ENCODE measurements at regions not wholly inside any gene's neighbourhood (a gene's known extent, or its start where the extent isn't known, plus 50 kb on each side); places are given as distances from the start of the nearest gene placed in this dataset.

DNA sequence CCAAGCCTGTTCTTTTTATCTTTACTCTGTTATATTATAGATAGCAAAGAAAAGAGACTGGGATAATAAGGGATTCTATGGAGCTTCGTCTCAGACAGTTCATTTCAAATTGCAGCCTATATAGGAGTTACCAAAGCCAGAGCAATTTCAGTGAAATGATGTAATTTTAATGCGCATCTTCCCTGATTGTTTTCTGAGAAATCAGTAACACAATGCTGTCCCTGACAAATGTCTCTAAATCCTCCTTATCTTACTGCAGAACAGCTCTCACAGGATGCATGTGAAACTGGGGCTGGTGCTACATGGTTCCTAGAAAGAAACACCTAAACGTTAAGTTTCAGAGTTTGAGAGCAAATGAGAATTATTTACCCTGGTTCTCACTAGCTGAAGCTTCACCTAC, 467.9 kb upstream of the ANO3 start:
- DNase-seq (ENCODE audit: low read depth in 1 of 2, low spot score in 2 of 2): no peak
- Histone ChIP-seq H3K4me1 (replicated peaks) (no peaks in the 10 kb centered on the region), H3K4me3 (no peak overlapping the region), H3K27me3 (replicated peaks) (no peaks in the 10 kb centered on the region), H3K36me3 (no peaks in the 10 kb centered on the region), H3K9me3 (replicated peaks) (0 out of 2 replicates have a peak, but pooled peaks cover 3% of the 10 kb centered on the region), H3K27ac (no peak overlapping the region)

DNA sequence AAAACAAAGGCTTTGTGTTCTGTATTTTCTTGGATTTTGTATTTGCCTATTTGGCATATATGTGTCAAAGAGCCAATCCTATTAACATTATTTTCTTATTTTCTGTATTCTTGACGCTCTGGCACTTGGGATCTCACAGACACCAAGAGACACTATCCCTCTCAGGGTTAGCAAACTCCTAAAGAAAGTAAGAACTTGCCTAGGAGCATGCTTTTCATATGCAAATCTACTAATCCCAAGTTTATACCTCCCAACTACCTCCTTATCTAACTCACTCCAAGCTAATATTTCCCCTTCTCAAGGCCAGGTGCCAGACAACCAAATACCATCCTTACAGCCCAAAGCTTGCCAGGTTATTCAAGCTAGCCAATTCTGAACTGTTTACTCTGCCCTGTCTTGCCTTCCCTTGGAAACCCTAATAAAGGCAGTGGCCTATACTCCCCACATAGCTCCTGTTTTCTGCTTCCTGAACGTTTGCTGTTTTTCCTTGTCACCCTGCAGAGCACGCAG, 455.4 kb upstream of the ANO3 start:
- H3K4me1 ChIP-seq (replicated peaks): no peaks in the 10 kb centered on the region
- no peaks in the 10 kb centered on the region for H3K27me3 ChIP-seq (replicated peaks)
- no peak overlapping the region for H3K27ac ChIP-seq
- no peak for DNase-seq (ENCODE audit: low read depth in 1 of 2, low spot score in 2 of 2)
- H3K9me3 ChIP-seq (replicated peaks): no peaks in the 10 kb centered on the region
- no peaks in the 10 kb centered on the region for H3K36me3 ChIP-seq
- H3K4me3 ChIP-seq: no peak overlapping the region

DNA sequence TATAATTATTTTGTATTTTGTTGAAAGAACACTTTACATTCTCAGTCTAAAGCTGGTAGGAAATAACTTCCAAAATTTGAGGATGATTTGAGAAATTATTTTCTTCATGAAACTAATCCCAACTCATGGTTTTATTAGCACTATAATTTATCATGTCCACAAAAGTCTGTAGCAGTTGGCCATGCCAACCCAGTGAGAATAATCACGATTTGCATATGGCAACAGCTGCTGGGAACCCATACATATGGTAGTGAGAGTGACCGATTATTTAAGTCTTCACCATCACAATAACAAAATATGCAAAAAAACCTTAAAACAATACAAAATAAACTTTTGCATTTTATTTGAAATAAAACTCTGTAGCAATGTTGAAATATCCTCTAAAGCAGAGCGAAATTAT, 445.9 kb upstream of the ANO3 start:
- H3K36me3 ChIP-seq: no peaks in the 10 kb centered on the region
- no peak overlapping the region for H3K27ac ChIP-seq
- no peaks in the 10 kb centered on the region for H3K27me3 ChIP-seq (replicated peaks)
- 0 out of 2 replicates have a peak, but pooled peaks cover 3% of the 10 kb centered on the region for H3K9me3 ChIP-seq (replicated peaks)
- no peak overlapping the region for H3K4me3 ChIP-seq
- DNase-seq (ENCODE audit: low read depth in 1 of 2, low spot score in 2 of 2): no peak
- no peaks in the 10 kb centered on the region for H3K4me1 ChIP-seq (replicated peaks)

DNA sequence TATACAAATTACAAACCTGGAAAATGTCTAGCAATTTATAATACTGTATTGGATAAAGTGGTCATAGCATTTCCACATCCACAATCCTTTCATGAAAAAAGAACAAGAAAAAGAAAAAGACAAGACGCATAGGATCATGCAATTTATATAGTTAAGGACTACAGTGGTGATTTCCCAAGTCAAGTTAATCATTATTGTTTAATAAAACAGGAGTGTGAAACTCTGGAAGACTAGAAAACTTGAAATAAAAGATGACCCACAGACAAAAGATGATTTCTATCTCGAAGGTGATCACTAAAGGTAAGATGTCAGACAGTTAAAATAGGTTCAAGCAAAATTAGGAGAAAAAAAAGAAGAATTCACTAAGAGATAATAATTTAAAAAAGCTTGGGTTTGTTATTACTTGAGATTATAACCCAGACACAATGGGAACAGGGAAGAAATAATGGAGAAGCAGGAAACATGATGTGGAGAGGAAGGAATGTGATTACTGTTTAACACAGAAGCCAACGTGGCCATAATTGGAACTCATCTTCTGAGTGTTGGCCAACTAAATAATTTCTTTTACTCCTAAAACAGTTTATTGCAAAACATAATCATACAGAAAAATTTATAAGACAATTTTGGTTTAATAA, 441.2 kb upstream of the ANO3 start:
- Histone ChIP-seq H3K9me3 (replicated peaks) (0 out of 2 replicates have a peak, but pooled peaks cover 3% of the 10 kb centered on the region), H3K27ac (no peak overlapping the region), H3K4me3 (no peak overlapping the region), H3K4me1 (replicated peaks) (no peaks in the 10 kb centered on the region), H3K36me3 (no peaks in the 10 kb centered on the region), H3K27me3 (replicated peaks) (no peaks in the 10 kb centered on the region)
- DNase-seq (ENCODE audit: low read depth in 1 of 2, low spot score in 2 of 2): no peak

DNA sequence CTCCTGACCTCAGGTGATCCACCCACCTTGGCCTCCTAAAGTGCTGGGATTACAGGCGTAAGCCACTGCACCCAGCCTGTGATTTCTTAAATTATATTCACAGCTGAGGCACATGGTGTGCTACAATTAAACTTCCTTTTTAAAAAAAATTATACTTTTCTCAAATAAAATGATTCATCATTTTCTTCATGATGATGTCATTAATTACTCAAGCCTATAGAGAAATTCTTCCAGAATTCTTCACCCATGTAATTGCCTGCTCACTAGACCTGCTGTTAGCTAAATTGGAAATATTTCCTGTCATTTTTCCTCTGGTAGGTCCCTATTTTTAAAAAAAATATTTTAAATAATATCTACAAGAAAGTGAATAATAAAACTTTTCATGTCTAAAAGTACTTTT, 440.0 kb upstream of the ANO3 start:
- Histone ChIP-seq H3K36me3 (no peaks in the 10 kb centered on the region), H3K27ac (no peak overlapping the region), H3K4me3 (no peak overlapping the region), H3K4me1 (replicated peaks) (no peaks in the 10 kb centered on the region), H3K9me3 (replicated peaks) (0 out of 2 replicates have a peak, but pooled peaks cover 3% of the 10 kb centered on the region), H3K27me3 (replicated peaks) (no peaks in the 10 kb centered on the region)
- DNase-seq (ENCODE audit: low read depth in 1 of 2, low spot score in 2 of 2): no peak

DNA sequence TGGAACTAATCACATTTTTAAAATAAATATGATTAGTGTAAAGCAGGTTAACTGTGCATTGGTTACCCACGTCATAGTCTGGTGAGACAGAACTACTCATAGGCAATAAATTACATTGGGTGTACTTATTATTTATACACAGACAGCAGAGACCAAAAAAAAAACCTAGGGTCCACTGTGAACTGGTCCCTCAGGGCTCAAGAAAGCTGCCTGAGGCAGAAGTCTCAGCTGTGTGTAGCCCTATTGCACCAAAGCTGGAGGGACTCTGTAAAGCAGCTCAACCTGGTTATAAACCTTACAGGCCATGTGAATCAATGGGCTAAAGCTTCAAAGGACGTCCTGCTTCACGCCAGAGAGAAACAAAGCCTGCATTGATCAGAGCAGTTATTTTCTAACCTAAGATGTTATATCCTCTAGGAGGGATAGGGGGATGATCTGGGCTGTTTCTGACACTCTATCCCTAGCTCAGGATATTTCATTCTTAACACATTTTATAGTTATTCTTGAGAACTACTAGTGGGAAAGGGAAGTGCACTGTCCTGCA, 432.2 kb upstream of the ANO3 start:
- Histone ChIP-seq H3K27me3 (replicated peaks) (no peaks in the 10 kb centered on the region), H3K4me3 (no peak overlapping the region), H3K4me1 (replicated peaks) (no peaks in the 10 kb centered on the region), H3K27ac (no peak overlapping the region), H3K36me3 (no peaks in the 10 kb centered on the region), H3K9me3 (replicated peaks) (no peaks in the 10 kb centered on the region)
- DNase-seq (ENCODE audit: low read depth in 1 of 2, low spot score in 2 of 2): no peak

DNA sequence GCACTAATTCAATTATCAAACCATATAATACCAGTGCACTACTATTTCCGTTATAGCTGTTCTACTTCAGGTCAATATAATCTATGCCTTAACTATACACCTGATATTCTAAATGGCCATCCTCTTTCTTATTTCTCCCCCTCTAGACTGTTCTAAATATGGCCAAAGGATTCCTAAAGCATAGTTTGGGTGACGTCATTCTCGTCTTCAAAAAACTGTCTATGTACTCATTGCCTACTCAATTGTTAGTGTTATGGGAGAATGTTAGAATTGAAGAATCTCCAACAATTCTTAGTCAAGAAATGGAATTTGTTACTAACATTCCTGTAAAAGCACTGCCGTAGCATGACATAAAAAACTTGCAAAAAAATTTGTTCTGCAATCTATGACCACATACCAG, 431.1 kb upstream of the ANO3 start:
- Histone ChIP-seq H3K36me3 (no peaks in the 10 kb centered on the region), H3K4me1 (replicated peaks) (no peaks in the 10 kb centered on the region), H3K27me3 (replicated peaks) (no peaks in the 10 kb centered on the region), H3K4me3 (no peak overlapping the region), H3K27ac (no peak overlapping the region), H3K9me3 (replicated peaks) (no peaks in the 10 kb centered on the region)
- no peak for DNase-seq (ENCODE audit: low read depth in 1 of 2, low spot score in 2 of 2)

DNA sequence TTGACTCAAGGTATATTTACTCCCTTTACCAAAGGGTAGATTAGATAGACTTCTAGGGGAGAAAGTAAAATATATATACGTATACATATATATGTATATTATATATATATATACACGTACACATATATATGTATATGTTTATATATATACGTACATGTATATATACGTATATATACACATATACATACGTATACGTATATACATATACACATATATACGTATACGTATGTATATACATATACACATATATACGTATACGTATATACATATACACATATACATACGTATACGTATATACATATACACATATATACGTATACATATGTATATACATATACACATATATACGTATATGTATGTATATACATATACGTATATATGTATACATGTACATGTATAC, 430.5 kb upstream of the ANO3 start:
- Histone ChIP-seq H3K4me1 (replicated peaks) (no peaks in the 10 kb centered on the region), H3K27ac (no peak overlapping the region), H3K36me3 (no peaks in the 10 kb centered on the region), H3K27me3 (replicated peaks) (no peaks in the 10 kb centered on the region), H3K4me3 (no peak overlapping the region), H3K9me3 (replicated peaks) (no peaks in the 10 kb centered on the region)
- DNase-seq (ENCODE audit: low read depth in 1 of 2, low spot score in 2 of 2): no peak

DNA sequence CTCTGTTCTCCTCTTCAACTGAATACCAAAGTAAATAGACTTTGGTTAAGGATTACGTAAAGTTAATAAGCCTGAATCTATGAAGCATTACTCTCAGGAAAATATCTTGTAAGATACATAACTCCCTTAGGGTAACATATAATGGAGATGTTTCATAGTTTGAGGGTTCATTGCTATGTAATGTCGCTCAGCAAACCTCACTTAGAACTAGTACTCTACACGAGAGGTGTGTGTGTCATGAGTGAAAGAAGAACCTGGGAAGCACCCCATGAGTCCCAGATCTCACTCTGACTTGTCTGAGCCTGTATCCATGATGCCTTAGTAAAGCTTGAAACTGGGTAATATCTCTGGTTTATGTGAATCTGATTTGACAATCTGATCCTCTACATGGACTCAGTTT, 429.5 kb upstream of the ANO3 start:
- H3K4me3 ChIP-seq: no peak overlapping the region
- DNase-seq (ENCODE audit: low read depth in 1 of 2, low spot score in 2 of 2): no peak
- no peaks in the 10 kb centered on the region for H3K9me3 ChIP-seq (replicated peaks)
- no peaks in the 10 kb centered on the region for H3K36me3 ChIP-seq
- H3K4me1 ChIP-seq (replicated peaks): no peaks in the 10 kb centered on the region
- H3K27me3 ChIP-seq (replicated peaks): no peaks in the 10 kb centered on the region
- no peak overlapping the region for H3K27ac ChIP-seq

DNA sequence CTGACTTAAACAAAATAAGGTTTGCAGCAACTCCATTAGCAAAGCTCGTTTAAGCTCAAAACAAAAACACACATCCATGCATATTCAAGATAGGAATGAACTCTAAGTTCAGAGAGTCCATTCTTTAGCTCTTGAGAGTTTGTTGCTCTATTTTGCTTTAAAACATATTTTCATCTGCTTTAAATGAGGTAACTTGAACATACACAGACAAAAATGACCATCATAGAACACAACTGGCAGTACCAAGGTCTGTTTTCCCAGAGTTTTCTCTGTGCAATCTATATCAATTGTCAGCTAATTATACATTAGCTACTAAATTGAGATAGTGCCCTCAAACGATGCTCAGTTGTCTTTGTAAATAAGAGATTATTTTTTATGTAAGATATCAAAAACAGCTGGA, 423.2 kb upstream of the ANO3 start:
- H3K4me1 ChIP-seq (replicated peaks): no peaks in the 10 kb centered on the region
- no peaks in the 10 kb centered on the region for H3K27me3 ChIP-seq (replicated peaks)
- H3K9me3 ChIP-seq (replicated peaks): no peaks in the 10 kb centered on the region

DNA sequence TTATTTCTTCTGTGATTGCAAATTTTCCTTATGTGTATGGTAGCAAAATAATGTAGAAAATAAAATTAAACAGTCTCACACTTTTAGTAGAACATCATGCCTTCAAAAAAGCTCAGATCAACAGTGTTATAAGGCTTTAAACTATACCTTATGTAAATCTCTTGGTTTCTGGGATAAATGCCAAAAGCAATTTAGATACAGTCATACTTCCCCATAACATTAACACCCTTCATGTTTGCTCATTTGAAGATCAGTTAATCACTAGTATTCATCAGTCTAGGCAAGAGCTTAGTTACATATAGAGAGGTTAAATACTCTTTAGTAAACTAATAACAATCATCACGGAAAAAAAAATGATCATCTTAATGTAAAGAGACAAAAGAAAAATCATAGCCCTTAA, 421.8 kb upstream of the ANO3 start:
- Histone ChIP-seq H3K36me3 (no peaks in the 10 kb centered on the region), H3K9me3 (replicated peaks) (no peaks in the 10 kb centered on the region), H3K4me1 (replicated peaks) (no peaks in the 10 kb centered on the region), H3K4me3 (no peak overlapping the region), H3K27me3 (replicated peaks) (no peaks in the 10 kb centered on the region), H3K27ac (no peak overlapping the region)
- no peak for DNase-seq (ENCODE audit: low read depth in 1 of 2, low spot score in 2 of 2)

More for the DNA sequence above, 423.2 kb upstream of the ANO3 start:
- H3K4me3 ChIP-seq: no peak overlapping the region
- H3K36me3 ChIP-seq: no peaks in the 10 kb centered on the region
- no peak overlapping the region for H3K27ac ChIP-seq
- DNase-seq (ENCODE audit: low read depth in 1 of 2, low spot score in 2 of 2): no peak

DNA sequence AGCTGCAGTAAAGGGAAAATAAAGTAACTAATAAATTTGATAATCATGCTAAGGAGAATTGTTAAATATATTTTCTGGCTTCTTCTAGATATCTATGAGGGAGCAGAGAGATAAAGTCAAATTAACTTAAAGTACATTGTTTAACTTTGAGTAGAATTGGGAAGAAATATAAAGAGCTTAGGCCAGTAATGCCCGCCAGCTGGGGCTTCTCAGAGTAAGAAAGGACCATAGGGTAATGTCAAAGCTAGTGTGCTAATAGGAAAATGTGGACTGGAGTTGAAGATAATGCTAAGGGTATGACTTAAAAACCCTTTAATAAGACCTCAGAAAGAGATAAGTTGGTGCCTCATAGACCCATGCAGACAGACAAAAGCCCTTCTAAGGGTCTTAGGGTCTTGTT, 411.6 kb upstream of the ANO3 start:
- H3K9me3 ChIP-seq (replicated peaks): no peaks in the 10 kb centered on the region
- no peaks in the 10 kb centered on the region for H3K27me3 ChIP-seq (replicated peaks)
- no peak overlapping the region for H3K27ac ChIP-seq
- no peaks in the 10 kb centered on the region for H3K36me3 ChIP-seq
- H3K4me3 ChIP-seq: no peak overlapping the region
- no peak for DNase-seq (ENCODE audit: low read depth in 1 of 2, low spot score in 2 of 2)
- no peaks in the 10 kb centered on the region for H3K4me1 ChIP-seq (replicated peaks)

DNA sequence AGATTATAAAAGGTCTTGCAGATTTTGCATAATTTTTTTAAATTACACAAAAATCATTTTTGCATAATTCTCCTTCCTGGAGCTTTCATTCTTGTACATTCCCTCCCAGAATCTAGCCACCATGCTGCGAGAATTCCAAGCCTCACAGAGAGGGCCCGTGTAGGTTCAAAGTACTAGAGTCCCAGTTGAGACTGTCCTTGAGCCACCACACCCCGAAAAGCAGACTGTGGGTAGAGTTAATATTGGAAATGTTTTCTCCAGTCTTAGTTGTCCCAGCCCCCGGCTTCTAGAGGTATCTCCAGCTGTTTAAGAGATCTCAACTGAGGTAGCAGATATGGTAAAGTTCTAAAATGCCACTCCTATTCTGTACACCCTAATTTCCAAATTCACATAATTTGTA, 407.3 kb upstream of the ANO3 start:
- no peaks in the 10 kb centered on the region for H3K36me3 ChIP-seq
- no peaks in the 10 kb centered on the region for H3K9me3 ChIP-seq (replicated peaks)
- H3K4me3 ChIP-seq: no peak overlapping the region
- no peak for DNase-seq (ENCODE audit: low read depth in 1 of 2, low spot score in 2 of 2)
- H3K4me1 ChIP-seq (replicated peaks): no peaks in the 10 kb centered on the region
- no peak overlapping the region for H3K27ac ChIP-seq
- H3K27me3 ChIP-seq (replicated peaks): no peaks in the 10 kb centered on the region

DNA sequence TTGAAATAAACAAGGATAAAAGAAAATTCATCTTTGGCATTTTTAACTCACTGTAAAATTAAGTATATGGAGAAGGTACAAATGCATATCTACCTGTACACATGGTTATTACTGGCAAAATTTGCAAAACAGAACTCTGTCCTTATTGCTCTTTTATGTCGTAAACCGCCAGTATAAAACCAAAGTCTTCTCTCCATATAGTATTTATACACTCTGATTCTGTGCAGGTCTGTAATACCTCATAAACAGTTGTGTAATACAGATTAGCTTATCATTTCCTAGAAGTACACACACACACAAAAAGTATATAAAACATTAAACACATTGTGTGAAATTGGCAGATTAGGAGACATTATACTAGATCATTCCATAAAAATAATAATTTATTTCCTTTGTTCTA, 406.6 kb upstream of the ANO3 start:
- H3K36me3 ChIP-seq: no peaks in the 10 kb centered on the region
- no peaks in the 10 kb centered on the region for H3K9me3 ChIP-seq (replicated peaks)
- H3K4me1 ChIP-seq (replicated peaks): no peaks in the 10 kb centered on the region
- H3K4me3 ChIP-seq: no peak overlapping the region
- no peaks in the 10 kb centered on the region for H3K27me3 ChIP-seq (replicated peaks)
- DNase-seq (ENCODE audit: low read depth in 1 of 2, low spot score in 2 of 2): no peak
- no peak overlapping the region for H3K27ac ChIP-seq

Data from SJSA1 (cell line).